ENCODE measurements at regions not wholly inside any gene's neighbourhood (a gene's known extent, or its start where the extent isn't known, plus 50 kb on each side); places are given as distances from the start of the nearest gene placed in this dataset.

DNA sequence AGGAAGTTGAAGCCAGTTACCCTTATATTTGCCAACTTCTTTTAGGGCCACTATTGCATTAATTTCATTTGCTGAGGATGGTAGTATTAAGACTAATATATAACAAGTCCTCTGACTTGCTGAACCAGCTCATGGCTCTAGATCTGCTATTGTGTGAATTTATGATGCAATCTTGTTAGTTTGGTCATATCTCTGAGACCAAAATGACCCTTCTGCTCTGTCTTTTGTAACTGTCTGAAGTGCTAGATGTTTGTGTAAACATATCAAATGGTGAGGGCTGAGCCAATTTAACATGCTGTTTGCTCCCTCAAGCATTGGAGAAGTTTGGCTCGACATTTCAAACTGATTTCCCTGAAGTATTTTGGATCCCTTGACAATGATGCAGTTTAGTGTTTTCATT lies 106.9 kb upstream of the PTGFR start:
- Mint-ChIP-seq H3K27me3 (no peaks in the 10 kb centered on the region), H3K4me3 (no peak overlapping the region), H3K27ac (no peak overlapping the region), H3K9me3 (no peaks in the 10 kb centered on the region), H3K36me3 (peaks cover 1% of the 10 kb centered on the region), H3K4me1 (no peaks in the 10 kb centered on the region)

DNA sequence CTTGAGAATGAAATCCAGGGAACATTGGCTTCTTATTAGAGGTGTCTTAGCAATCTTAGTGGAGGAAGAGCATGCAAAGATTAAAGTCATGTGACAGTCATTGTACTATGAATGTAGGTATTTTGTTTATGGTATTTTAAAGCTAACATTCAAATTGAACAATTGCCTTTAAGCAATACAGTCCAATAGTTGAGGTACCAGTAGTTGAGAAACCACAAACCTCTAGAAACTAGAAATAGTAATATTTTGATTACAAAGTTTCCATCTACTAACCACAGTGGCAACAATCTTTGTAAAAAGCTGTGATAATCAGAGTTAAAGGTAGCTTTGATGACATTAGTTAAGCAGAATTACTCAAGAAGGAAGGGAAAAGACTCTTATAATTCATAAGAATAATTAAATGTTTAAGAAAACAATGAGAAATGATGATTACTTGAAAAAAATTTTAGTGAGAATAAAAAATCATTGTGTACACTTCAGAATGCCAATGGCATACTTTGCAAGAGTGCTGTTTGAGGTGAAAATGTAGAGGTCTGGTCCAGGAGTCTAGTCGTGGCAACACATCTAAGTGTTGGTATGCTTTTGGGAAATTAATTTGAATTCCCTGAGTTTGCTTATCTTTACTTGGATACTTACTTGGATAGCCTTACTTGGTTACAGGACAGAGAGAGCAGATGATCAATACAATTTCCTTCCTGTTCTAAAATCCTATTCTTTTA lies 104.9 kb upstream of the PTGFR start:
- H3K9me3 Mint-ChIP-seq = no peaks in the 10 kb centered on the region
- H3K36me3 Mint-ChIP-seq = peaks cover 1% of the 10 kb centered on the region
- no peaks in the 10 kb centered on the region for H3K4me1 Mint-ChIP-seq

DNA sequence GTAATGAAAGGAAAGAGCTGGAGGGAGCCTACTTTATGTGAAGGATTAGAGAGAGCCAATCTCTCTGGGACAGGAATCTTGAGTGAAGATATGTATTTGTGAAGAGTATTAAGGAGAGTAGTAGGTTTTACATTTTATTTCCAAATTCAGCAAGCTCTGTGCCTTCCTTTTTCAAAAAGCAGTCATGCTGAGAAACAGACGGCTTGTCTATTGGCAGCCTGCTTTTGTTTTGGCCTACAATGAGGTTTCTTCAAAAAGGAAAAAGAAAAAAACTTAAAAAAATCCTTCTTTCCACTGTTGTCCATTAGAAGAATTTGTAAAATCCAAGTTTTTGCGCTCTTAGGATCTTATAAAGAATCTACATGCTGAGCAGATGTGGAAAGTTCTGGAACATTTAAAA lies 103.6 kb upstream of the PTGFR start:
- no peaks in the 10 kb centered on the region for H3K27me3 Mint-ChIP-seq
- H3K27ac Mint-ChIP-seq = no peak overlapping the region
- no peak overlapping the region for H3K4me3 Mint-ChIP-seq
- no peaks in the 10 kb centered on the region for H3K4me1 Mint-ChIP-seq
- no peaks in the 10 kb centered on the region for H3K9me3 Mint-ChIP-seq
- peaks cover 1% of the 10 kb centered on the region for H3K36me3 Mint-ChIP-seq

More for the DNA sequence above, 104.9 kb upstream of the PTGFR start:
- no peak overlapping the region for H3K4me3 Mint-ChIP-seq
- no peaks in the 10 kb centered on the region for H3K27me3 Mint-ChIP-seq
- H3K27ac Mint-ChIP-seq = no peak overlapping the region

DNA sequence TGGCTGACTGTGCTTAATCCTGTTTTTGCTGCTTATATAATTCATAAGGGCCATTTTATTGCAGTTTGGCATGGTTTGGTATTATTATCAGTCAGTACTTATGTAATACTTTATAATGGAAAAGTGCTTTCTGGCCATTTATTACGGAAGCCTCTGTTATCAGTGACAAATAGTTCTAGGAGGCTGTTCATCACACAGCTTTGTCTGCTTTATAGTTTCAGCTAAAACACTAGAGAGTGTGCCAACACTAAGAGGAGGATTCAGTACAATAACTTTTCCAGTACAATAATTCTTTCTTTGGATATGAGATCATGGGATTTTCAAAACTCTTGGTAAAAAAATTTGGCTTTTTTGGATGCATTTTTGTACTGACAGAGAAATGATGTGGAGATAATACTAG lies 102.9 kb upstream of the PTGFR start:
- no peak overlapping the region for H3K4me3 Mint-ChIP-seq
- peaks cover 1% of the 10 kb centered on the region for H3K36me3 Mint-ChIP-seq
- no peak overlapping the region for H3K27ac Mint-ChIP-seq
- no peaks in the 10 kb centered on the region for H3K4me1 Mint-ChIP-seq
- no peaks in the 10 kb centered on the region for H3K27me3 Mint-ChIP-seq
- peaks cover 0 to 3% (median 0%) of the 10 kb centered on the region in 3 donors for H3K9me3 Mint-ChIP-seq

DNA sequence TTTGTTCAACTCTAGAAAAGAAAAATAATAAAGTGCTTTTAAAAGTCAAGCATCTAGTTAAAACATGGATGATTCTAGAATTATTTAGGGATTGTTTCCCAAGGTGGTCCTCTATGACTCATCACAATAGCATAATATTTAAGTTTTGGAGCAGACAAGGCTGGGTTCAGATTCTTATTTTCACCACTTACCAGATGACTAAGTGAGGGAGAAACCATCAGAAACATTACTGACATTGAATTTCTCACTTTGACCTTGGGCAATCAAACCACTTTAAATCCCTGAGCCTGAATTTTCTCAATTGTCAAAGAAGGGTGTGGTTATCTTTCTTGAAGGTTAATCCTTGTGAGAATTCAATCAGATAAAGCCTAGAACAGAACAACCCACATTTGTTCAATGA lies 102.5 kb upstream of the PTGFR start:
- no peak overlapping the region for H3K4me3 Mint-ChIP-seq
- H3K9me3 Mint-ChIP-seq = peaks cover 0 to 3% (median 0%) of the 10 kb centered on the region in 3 donors
- no peak overlapping the region for H3K27ac Mint-ChIP-seq
- H3K27me3 Mint-ChIP-seq = no peaks in the 10 kb centered on the region
- peaks cover 1% of the 10 kb centered on the region for H3K36me3 Mint-ChIP-seq
- H3K4me1 Mint-ChIP-seq = no peaks in the 10 kb centered on the region

DNA sequence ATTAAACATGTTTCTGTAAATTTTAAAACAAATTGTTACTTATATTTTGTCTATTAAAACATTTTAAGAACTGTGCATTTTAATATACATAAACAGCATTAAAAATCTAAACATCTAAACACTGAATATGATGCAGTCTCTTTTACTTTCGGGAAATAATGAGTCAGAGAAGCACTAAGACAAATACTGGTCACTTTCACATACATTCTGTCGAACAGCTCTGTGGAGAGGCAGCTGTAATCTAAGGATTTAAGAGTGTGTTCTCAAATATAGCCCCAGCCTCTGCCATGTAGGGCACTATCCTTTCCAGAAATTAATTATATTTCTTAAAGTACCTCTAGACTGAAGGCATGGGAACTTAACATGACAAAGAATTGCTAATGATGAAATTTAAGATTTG lies 89.6 kb upstream of the PTGFR start:
- Mint-ChIP-seq H3K4me3 (no peak overlapping the region), H3K9me3 (peaks cover 0 to 5% (median 0%) of the 10 kb centered on the region in 3 donors), H3K27ac (no peak overlapping the region), H3K27me3 (no peaks in the 10 kb centered on the region), H3K36me3 (no peaks in the 10 kb centered on the region), H3K4me1 (no peaks in the 10 kb centered on the region)

DNA sequence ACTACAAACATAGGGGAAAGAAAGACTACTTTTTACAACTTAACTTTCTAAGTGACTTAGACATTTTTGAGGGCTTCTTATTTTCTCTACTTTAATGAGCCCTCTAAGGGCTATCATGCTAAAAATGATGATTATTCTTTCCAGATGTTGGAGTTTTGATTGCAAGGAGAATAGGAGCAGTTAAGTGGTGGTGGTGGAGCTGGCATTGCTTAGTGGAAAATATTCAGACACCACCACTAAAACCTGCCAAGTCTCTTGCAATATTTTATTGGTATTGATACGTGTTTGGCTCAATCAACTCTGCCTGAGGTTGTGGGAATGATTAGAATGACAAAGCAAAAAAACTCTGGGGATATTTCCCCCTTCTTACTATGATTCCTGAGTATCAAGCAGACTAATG lies 82.6 kb upstream of the PTGFR start:
- Mint-ChIP-seq H3K4me1 (no peaks in the 10 kb centered on the region), H3K4me3 (no peak overlapping the region), H3K27ac (no peak overlapping the region), H3K36me3 (peaks cover 2% of the 10 kb centered on the region), H3K9me3 (peaks cover 3 to 21% (median 7%) of the 10 kb centered on the region in 3 donors), H3K27me3 (no peaks in the 10 kb centered on the region)

DNA sequence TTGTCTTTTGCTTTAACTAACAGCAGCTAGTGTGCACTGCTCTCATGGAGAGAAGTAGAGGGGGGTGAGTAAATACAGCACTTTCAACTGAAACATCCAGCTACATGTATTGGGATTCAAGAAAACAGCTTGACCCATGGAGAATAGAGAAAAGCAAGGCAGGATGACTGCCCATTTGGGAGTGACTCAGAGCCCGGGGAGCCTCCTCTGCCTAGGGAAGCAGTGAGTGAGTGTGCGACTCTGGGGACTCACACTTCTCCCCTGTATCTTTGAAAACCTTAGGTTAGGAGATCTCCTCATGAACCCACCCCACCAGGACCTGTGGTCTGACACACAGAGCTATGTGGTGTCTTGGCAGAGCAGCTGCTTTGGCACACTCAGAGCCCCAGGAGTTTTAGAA lies 82.0 kb upstream of the PTGFR start:
- peaks cover 3 to 21% (median 7%) of the 10 kb centered on the region in 3 donors for H3K9me3 Mint-ChIP-seq

DNA sequence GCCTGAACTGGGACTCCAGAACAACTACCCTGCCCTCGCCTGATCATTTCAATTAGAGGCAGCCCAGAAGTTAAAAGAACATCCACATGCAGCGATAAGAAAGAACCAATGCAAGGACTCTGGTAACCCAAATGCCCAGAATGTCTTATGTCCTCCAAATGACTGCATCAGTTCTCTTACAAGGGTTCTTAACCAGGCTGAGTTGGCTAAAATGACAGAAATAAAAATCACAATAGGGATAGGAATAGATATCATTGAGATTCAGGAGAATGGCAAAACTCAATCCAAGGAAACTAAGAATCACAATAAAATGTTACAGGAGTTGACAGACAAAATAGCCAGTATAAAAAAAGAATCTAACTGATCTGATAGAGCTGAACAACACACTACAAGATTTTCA lies 80.1 kb upstream of the PTGFR start:
- Mint-ChIP-seq H3K4me1 (no peaks in the 10 kb centered on the region), H3K27me3 (no peaks in the 10 kb centered on the region), H3K4me3 (no peak overlapping the region), H3K9me3 (peaks cover 3 to 24% (median 7%) of the 10 kb centered on the region in 3 donors), H3K27ac (no peak overlapping the region), H3K36me3 (peaks cover 2% of the 10 kb centered on the region)

More for the DNA sequence above, 82.0 kb upstream of the PTGFR start:
- H3K36me3 Mint-ChIP-seq = peaks cover 2% of the 10 kb centered on the region
- no peak overlapping the region for H3K4me3 Mint-ChIP-seq
- peak overlapping the region in 1 of 3 donors; percentile 13 for H3K27ac Mint-ChIP-seq
- no peaks in the 10 kb centered on the region for H3K27me3 Mint-ChIP-seq
- H3K4me1 Mint-ChIP-seq = no peaks in the 10 kb centered on the region

DNA sequence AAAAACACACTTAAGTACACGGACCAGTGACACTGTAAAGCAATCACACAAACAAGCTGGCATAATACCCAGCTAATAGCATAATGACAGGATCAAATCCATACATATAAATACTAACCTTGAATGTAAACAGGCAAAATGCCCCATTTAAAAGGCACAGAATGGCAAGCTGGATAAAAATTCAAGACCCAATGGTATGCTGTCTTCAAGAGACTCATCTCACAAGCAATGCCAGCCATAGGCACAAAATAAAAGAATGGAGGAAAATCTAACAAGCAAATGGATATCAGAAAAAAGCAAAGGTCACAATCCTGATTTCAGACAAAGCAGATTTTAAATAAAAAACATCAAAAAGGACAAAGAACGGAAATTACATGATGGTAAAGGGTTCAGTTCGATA lies 79.1 kb upstream of the PTGFR start:
- H3K27me3 Mint-ChIP-seq = no peaks in the 10 kb centered on the region
- no peak overlapping the region for H3K27ac Mint-ChIP-seq
- H3K36me3 Mint-ChIP-seq = peaks cover 2% of the 10 kb centered on the region
- H3K4me3 Mint-ChIP-seq = no peak overlapping the region
- H3K9me3 Mint-ChIP-seq = peaks cover 0 to 24% (median 7%) of the 10 kb centered on the region in 3 donors
- H3K4me1 Mint-ChIP-seq = no peaks in the 10 kb centered on the region

DNA sequence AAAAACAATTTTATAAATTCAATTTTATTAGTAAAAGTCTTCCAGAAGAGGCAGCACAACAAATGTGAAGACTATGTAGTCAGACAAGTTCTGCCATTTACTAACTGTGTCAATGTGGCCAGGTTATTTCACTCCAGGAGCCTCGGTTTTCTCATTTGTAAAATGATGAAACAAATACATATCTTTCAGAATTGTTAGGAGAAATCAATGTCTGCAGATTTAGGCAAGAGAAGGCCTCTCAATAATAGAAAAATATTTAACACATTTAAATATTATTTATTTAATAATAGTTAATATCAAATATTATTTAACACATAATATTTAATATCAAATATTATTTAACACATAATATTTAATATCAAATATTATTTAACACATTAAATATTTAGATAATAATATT lies 75.6 kb upstream of the PTGFR start:
- no peaks in the 10 kb centered on the region for H3K4me1 Mint-ChIP-seq
- H3K4me3 Mint-ChIP-seq = no peak overlapping the region
- peaks cover 0 to 24% (median 7%) of the 10 kb centered on the region in 3 donors for H3K9me3 Mint-ChIP-seq
- no peaks in the 10 kb centered on the region for H3K27me3 Mint-ChIP-seq
- no peak overlapping the region for H3K27ac Mint-ChIP-seq
- peaks cover 2% of the 10 kb centered on the region for H3K36me3 Mint-ChIP-seq

DNA sequence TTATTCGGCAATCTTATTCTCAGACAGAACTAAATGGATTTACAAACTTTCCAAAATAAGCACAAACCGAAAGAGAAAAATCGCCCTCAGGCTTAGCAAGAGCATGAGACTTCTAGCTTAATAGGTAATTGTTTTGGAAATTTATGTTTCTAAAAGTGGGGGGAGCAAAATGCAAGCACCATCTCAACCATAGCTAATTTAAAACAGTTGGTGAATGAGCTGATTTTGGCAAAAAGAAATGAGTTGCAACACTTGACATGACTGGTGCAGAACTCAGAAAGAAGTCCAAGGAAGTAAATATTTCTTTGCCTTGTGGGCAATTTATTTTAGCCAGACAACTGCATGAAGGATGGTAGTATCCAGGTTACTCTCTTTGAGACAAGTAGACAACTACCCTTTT lies 71.5 kb upstream of the PTGFR start:
- H3K9me3 Mint-ChIP-seq = peaks cover 0 to 7% (median 0%) of the 10 kb centered on the region in 3 donors
- no peaks in the 10 kb centered on the region for H3K27me3 Mint-ChIP-seq
- no peaks in the 10 kb centered on the region for H3K4me1 Mint-ChIP-seq
- H3K4me3 Mint-ChIP-seq = no peak overlapping the region
- no peaks in the 10 kb centered on the region for H3K36me3 Mint-ChIP-seq
- no peak overlapping the region for H3K27ac Mint-ChIP-seq

DNA sequence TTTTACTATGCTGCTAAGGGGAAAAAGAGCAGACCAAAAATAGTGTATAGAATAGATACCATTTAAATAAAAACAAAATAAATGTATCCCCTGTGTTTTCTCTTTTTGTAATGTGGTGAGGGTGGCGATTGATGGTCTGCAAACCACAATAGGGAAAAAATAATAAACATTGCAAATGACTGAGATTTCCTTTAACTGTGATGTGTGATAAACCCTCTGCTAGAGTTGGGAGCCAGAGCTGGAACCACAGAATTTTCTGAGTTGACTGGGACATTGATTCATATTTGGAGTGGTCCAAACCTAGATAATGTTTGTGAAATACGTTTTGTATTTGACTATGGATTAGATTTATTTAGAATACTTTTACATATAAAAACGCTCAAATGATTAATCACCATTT lies 70.6 kb upstream of the PTGFR start:
- Mint-ChIP-seq H3K4me3 (no peak overlapping the region), H3K36me3 (no peaks in the 10 kb centered on the region), H3K27ac (no peak overlapping the region), H3K27me3 (no peaks in the 10 kb centered on the region), H3K4me1 (no peaks in the 10 kb centered on the region), H3K9me3 (peaks cover 0 to 3% (median 0%) of the 10 kb centered on the region in 3 donors)

DNA sequence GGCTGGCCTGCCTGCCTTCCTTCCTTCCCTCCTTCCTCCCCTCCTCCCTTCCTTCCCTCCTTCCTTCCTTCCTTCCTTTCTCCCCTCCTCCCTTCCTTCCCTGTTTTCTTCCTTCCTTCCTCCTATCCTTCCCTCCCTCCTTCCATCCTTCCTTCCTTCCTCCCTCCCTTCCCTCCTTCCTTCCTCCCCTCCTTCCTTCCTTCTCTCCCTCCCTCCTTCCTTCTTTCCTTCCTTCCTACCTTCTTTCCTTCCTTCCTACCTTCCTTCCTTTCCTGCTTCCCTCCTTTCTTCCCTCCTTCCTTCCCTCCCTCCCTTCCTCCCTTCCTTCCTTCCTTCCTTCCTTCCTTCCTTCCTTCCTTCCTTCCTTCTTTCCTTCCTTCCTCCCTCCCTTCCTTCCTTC lies 70.1 kb upstream of the PTGFR start:
- Mint-ChIP-seq H3K4me3 (no peak overlapping the region), H3K4me1 (no peaks in the 10 kb centered on the region), H3K9me3 (peaks cover 0 to 3% (median 0%) of the 10 kb centered on the region in 3 donors), H3K36me3 (no peaks in the 10 kb centered on the region), H3K27me3 (no peaks in the 10 kb centered on the region), H3K27ac (no peak overlapping the region)

DNA sequence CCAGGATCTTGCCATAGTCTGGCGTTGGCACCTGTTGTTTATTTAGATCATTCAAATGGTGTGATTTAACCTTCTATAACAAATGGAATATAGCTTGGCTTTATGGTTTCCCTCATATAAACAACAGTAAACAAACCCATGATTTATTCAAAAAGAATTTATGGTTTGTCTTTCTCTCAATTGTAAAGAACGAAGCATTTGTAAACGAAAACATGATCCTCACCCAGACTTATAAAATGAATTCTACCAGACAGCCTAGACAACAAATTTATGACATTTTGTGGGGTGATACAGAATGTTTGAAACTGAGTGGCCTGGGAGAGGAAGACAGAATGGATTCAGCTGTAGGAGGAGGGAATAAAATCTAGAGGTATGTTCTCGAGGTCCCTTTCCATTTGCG lies 66.1 kb upstream of the PTGFR start:
- Mint-ChIP-seq H3K27ac (no peak overlapping the region), H3K4me3 (no peak overlapping the region), H3K36me3 (no peaks in the 10 kb centered on the region), H3K4me1 (no peaks in the 10 kb centered on the region), H3K27me3 (no peaks in the 10 kb centered on the region), H3K9me3 (peaks cover 0 to 3% (median under 1%) of the 10 kb centered on the region in 3 donors)

DNA sequence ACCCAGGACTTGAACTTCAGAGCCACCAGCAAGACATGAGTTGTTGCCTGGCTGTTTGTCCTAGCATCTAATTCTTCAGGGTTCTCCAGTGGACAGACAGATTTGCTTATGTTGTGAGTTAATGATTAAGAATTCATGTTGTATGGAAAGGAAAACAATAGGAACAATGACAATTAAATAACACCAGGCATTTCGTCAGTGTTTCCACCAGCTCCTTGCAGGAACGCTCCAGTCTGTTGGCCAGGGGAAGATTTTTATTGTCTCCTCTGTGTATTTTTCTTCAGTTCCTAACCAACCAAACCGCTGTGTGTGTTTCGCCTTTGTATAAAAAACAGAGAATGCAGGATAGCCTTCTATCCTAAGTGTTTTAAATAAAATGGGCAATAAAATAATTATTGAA lies 64.4 kb upstream of the PTGFR start:
- Mint-ChIP-seq H3K27ac (no peak overlapping the region), H3K27me3 (no peaks in the 10 kb centered on the region), H3K9me3 (peaks cover 0 to 3% (median 2%) of the 10 kb centered on the region in 3 donors), H3K36me3 (no peaks in the 10 kb centered on the region), H3K4me3 (no peak overlapping the region), H3K4me1 (no peaks in the 10 kb centered on the region)
